Fibroblast of skin of left quadriceps (primary cell): ENCODE measurements at regions not wholly inside any gene's neighbourhood (a gene's known extent, or its start where the extent isn't known, plus 50 kb on each side); places are given as distances from the start of the nearest gene placed in this dataset.
"Not testable (repeated sequence)": the region's sequence is repeated elsewhere in the genome, so short reads cannot be mapped to it uniquely, and the experiment has no call there.

Experiments
- DNase-seq, 2 experiments: peaks; one replicate each; pipeline ENCODE4 v3.0.0-alpha.2; 2013; ENCODE audit warnings: low read depth in 2 of 2

DNA sequence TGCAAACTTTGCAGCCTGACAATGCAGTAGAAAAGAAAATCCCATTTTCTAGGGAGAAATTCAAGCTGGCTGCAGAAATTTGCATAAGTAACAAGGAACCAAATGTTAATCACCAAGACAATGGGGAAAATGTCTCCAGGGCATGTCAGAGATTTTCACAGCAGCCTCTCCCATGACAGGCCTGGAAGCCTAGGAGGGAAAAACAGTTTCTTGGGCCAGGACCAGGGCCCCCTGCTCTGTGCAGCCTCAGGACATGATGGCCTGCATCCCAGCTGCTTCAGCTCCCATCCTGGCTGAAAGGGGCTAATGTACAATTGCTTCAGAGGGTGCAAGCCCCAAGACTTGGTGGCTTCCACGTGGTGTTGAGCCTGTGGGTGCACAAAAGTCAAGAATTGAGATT lies 74.8 kb upstream of the SERPINE2 start:
- not testable (repeated sequence) for DNase-seq

DNA sequence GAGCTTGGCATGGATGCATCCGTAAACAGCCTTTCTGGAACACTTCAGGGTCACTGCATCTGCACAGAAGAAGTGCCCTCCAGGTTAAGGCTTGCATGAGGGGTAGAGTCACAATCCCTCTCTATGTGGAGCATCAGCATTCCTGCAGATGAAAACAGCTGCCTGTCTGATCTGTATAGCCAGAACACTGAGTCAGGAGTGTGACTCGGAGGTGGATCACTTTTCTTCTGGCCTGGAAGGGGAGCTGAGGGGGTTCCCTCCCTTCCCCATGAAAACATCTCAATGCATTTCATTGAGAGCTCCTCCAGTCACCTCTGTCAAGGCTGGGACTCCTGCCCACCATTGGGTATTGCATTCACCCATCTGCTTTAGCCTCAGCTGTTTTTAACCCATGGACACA lies 72.5 kb upstream of the SERPINE2 start:
- no peak for DNase-seq

DNA sequence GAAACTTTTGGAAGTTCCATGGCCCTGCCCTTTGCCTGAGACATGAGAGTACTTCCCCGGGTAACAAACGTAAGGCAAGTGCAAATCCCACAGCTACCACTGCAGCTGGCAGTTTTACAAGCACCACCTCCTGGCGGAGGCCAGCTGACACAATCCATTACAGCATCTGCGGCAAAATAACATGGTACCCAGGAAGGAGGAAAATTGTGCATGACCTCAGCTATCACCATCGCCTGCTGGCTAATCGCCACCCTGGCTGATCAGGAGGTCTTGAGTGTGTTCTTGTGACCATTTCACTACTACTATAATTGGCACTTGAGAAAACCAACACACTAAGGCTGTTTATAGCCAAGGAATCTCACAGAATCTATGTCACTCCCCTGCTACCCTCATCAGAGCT lies 71.7 kb upstream of the SERPINE2 start:
- DNase-seq = no peak

DNA sequence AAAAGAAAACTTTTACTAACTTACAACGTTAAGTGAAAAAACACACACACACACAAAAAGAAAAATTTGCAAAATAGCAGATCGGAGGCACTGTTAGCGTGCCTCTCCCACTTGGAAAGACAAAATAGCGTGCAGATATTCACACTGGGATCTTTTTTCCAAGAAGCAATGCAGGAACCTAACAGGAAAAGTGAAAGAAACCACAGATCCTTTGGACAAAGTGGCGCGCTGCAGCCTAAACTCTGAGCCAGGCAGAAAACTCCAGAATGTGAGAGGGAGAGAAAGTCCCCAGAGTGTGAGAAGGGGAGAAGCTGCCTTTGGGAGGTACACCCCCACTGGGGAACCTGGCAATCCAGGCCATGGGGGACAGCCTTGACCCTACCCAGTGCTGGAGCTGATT lies 70.7 kb upstream of the SERPINE2 start:
- no peak for DNase-seq

DNA sequence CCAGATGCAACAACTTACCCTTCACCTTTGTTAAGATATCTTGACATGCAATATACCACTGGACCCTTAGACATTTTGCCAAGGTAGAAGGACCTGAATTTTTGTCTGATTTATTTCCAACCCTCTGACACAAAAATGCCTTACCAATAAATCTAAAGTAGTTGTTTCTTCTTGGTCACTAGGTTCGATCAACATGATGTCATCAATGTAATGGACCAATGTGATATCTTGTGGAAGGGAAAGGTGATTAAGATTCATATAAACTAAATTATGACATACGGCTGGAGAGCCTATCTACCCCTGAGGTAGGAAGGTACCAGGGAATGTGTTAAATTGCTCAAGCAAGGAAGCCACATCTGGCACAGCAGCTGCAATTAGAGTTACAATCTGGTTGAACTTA lies 67.7 kb upstream of the SERPINE2 start:
- DNase-seq = no peak

DNA sequence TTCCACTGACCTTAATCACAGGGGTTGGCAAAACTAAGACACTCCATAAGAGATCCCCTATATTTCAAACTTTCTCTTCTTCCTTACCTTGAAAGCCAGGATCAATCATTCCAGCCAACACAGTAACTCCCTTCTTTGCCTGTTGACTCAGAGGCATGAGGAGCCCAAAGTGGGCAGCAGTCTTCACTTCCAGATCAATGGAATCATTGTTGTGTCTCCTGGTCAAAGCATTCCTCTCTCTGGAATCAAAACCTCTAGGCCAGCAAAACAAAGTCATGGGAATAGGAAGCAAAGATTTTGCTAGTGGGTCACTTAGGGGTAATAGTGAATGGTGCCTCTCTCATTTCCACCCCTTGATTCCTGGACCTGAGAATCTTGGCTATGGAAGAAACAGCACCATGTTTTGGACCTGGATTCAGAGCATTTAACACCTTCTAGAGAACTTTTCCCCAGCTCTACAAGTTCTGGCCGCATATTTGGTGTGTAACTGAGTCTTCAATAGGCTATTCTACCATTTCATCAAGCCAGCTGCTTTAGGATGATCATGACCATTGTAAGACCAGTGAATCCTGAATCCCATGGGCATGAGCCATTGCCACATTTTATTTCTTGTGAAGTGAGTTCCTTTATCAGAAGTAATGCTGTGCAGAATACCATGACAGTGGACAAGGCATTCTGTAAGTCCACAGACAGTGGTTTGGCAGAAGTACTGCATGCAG lies 65.7 kb upstream of the SERPINE2 start:
- DNase-seq = no peak

GRCh38 chr2:224103651-224104050 lies 64.6 kb upstream of the SERPINE2 start:
- DNase-seq = no peak

DNA sequence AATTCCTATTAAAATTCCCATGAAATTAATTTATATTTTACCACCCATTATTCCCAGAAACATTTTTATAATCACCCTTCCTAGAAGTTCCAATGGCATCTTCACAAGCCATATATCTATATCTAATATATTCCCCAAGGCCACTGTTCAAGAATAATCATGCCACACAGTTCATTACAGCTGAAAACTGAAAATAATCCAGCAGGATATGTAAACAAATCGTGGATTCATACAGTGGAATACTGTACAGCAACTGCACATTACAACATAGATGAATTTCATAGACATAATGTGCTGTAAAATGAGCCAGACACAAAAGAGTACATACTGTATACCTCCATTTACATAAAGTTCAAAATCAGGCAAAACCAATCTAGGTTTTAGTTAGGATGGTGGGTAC lies 63.9 kb upstream of the SERPINE2 start:
- DNase-seq = no peak

DNA sequence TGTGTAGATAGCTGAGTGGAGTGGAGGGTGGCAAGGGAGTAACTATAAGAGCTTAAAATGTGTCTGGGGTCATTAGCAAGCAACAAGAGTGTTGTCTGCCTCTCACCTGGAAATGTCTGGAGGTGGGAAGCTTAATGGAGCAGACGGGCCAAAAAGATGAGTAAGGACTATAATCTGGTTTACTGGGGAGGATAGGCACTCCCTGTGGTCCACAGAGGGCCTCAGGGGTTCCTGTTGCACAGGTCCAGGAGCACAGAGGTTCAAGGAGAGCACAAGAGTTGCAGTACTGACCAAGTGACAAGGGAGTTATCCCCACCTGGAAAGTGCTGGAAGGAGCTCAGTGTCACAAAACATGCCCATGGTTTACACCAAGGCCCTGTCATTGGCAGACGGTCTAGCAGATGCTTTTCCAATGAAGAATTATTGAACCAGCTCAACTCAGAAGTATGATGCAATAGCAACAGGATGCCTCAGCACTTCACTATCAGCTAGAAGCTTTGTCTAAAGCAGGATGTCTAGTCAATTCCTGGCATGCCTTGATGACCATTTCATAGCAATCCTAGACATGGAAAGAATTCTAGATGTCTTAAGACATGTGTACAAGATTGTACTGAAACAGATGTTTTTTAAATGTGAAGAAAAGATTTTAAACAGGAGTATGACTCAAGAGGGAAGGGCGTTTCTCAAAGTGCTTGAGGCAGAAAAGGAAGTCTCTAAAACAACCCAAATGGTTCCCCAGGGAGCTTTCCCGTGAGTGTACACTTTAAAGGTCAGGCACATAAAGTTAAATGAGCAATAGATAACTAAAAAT lies 62.9 kb upstream of the SERPINE2 start:
- peak; percentile 99 for DNase-seq

GRCh38 chr2:224099861-224100643 lies 61.0 kb upstream of the SERPINE2 start:
- DNase-seq = no peak

- DNase-seq = no peak
These were observed 59.6 kb upstream of the SERPINE2 start for GRCh38 chr2:224098481-224099230.

DNA sequence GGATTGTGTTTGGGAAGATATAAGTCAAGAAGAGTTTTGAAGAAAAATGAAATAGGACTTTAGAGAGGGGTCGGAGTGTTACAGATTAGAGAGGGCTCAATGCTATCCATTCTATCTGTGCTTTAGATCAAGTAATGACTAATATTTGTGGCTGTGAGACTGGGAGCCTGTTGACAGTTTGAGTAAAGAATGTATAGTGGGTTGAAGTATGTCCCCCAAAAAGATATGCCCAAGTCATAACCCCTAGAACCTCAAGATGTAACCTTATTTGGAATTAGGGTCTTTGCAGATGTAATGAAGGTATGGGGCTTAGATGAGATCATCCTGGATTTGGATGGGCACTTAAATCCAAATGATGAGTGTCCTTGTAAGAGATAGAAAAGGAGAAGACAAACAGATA lies 55.3 kb upstream of the SERPINE2 start:
- DNase-seq = peak; percentile 36 to 37

- DNase-seq = not testable (repeated sequence)
These were observed 52.6 kb upstream of the SERPINE2 start for GRCh38 chr2:224091671-224092070.

GRCh38 chr2:224089606-224090005 lies 50.5 kb upstream of the SERPINE2 start:
- DNase-seq = not testable (repeated sequence)
